MCF 10A (cell line): ENCODE measurements at regions not wholly inside any gene's neighbourhood (a gene's known extent, or its start where the extent isn't known, plus 50 kb on each side); places are given as distances from the start of the nearest gene placed in this dataset.

Experiments
- BruUV-seq: library from RNA; stranded (reverse); fragments of 400-500 nt; replicated peaks from 2 replicates; lab custom pipeline; 2021; lab: Mats Ljungman, UMichigan
- CTCF ChIA-PET: fragments of 300-600 bp; sonication (Branson Sonifier 250); formaldehyde crosslinking; extraction: SDS; loops from one replicate; lab custom pipeline; 2021; ENCODE audit warnings: antibody characterized with exemption, inconsistent platforms; lab: Yijun Ruan, JAX
- POLR2A ChIA-PET: fragments of 300-600, 350-650 bp; sonication (Branson Sonifier 250); formaldehyde crosslinking; extraction: SDS; loops from one replicate; lab custom pipeline; 2020; ENCODE audit warnings: antibody characterized with exemption, inconsistent platforms; lab: Yijun Ruan, JAX
- DNase-seq: peaks from one replicate; pipeline ENCODE4 v3.0.0-alpha.2; 2018; ENCODE audit not compliant: unreplicated experiment
- H3K27ac Mint-ChIP-seq: one replicate; pipeline ENCODE4 v1.8.0; 2022; ENCODE audit warnings: mild to moderate bottlenecking, low read depth, mixed read lengths; ENCODE audit not compliant: unreplicated experiment
- H3K27me3 Mint-ChIP-seq: one replicate; pipeline ENCODE4 v1.8.0; 2022; ENCODE audit warnings: mixed read lengths; ENCODE audit not compliant: insufficient read depth, unreplicated experiment
- H3K36me3 Mint-ChIP-seq: one replicate; pipeline ENCODE4 v1.8.0; 2022; ENCODE audit warnings: mild to moderate bottlenecking, moderate library complexity, mixed read lengths; ENCODE audit not compliant: insufficient read depth, unreplicated experiment
- H3K4me1 Mint-ChIP-seq: one replicate; pipeline ENCODE4 v1.8.0; 2022; ENCODE audit warnings: mixed read lengths; ENCODE audit not compliant: insufficient read depth, unreplicated experiment
- H3K4me3 Mint-ChIP-seq: one replicate; pipeline ENCODE4 v1.8.0; 2022; ENCODE audit warnings: mild to moderate bottlenecking, moderate library complexity, mixed read lengths; ENCODE audit not compliant: unreplicated experiment
- H3K9me3 Mint-ChIP-seq: one replicate; pipeline ENCODE4 v1.8.0; 2022; ENCODE audit warnings: mixed read lengths; ENCODE audit not compliant: unreplicated experiment
- CTCF ChIP-seq: fragments of 200-600 bp; IDR thresholded peaks from one replicate; pipeline ENCODE4 v1.8.0; 2022; ENCODE audit warnings: antibody characterized with exemption, mild to moderate bottlenecking; ENCODE audit not compliant: unreplicated experiment
- intact Hi-C: fragments of 100-400 bp; cut with micrococcal nuclease; formaldehyde crosslinking; loops from 2 replicates; pipeline ENCODE4 v1.14.1; 2022

- H3K9me3 Mint-ChIP-seq = no peaks in the 10 kb centered on the region
- no peaks in the 10 kb centered on the region for H3K4me1 Mint-ChIP-seq
- TF ChIP-seq CTCF = peak; percentile 8
- intact Hi-C loops = no loop called here
- BruUV-seq = no TSS peak
- no peak overlapping the region for H3K4me3 Mint-ChIP-seq
- peaks cover 29% of the 10 kb centered on the region for H3K36me3 Mint-ChIP-seq
- H3K27ac Mint-ChIP-seq = no peak overlapping the region
- CTCF ChIA-PET = interaction anchor here (1.3 kb wide), 1 partner anchor 18 kb away, joined by 4 read pairs; no protein-coding TSS in a partner anchor
- peak; percentile 41 for DNase-seq
- no peaks in the 10 kb centered on the region for H3K27me3 Mint-ChIP-seq
- POLR2A ChIA-PET = no interaction called here
Observed at GRCh38 chr16:27642756-27643155, 92.8 kb downstream of the KATNIP start.

GRCh38 chr16:27644165-27644564, 94.2 kb downstream of the KATNIP start:
- ChIA-PET CTCF (no interaction called here), POLR2A (no interaction called here)
- DNase-seq = no peak
- H3K27ac Mint-ChIP-seq = no peak overlapping the region
- no peak for TF ChIP-seq CTCF
- peaks cover 22% of the 10 kb centered on the region for H3K36me3 Mint-ChIP-seq
- H3K9me3 Mint-ChIP-seq = no peaks in the 10 kb centered on the region
- H3K4me1 Mint-ChIP-seq = no peaks in the 10 kb centered on the region
- H3K27me3 Mint-ChIP-seq = no peaks in the 10 kb centered on the region
- no TSS peak for BruUV-seq
- intact Hi-C loops = no loop called here
- H3K4me3 Mint-ChIP-seq = no peak overlapping the region

- Mint-ChIP-seq H3K27ac (no peak overlapping the region), H3K4me1 (no peaks in the 10 kb centered on the region), H3K27me3 (no peaks in the 10 kb centered on the region), H3K4me3 (no peak overlapping the region), H3K9me3 (no peaks in the 10 kb centered on the region), H3K36me3 (peaks cover 14% of the 10 kb centered on the region)
- ChIA-PET CTCF (interaction anchor here (1.0 kb wide), 1 partner anchor 327 kb away, joined by 4 read pairs; no protein-coding TSS in a partner anchor), POLR2A (interaction anchor here (0.6 kb wide), 1 partner anchor 19 kb away, joined by 3 read pairs; no protein-coding TSS in a partner anchor)
- no peak for DNase-seq
- no peak for TF ChIP-seq CTCF
- intact Hi-C loops = no loop called here
- BruUV-seq = no TSS peak
Observed at GRCh38 chr16:27645396-27645795, 95.5 kb downstream of the KATNIP start.

- BruUV-seq = no TSS peak
Observed at GRCh38 chr16:27646806-27647205, 96.9 kb downstream of the KATNIP start.

More at GRCh38 chr16:27646806-27647205, 96.9 kb downstream of the KATNIP start:
- H3K4me1 Mint-ChIP-seq = no peaks in the 10 kb centered on the region
- no peak overlapping the region for H3K4me3 Mint-ChIP-seq
- H3K27me3 Mint-ChIP-seq = no peaks in the 10 kb centered on the region
- H3K9me3 Mint-ChIP-seq = no peaks in the 10 kb centered on the region
- no peak overlapping the region for H3K27ac Mint-ChIP-seq
- peaks cover 14% of the 10 kb centered on the region for H3K36me3 Mint-ChIP-seq
- POLR2A ChIA-PET = no interaction called here
- intact Hi-C loops = no loop called here
- no peak for TF ChIP-seq CTCF
- peak; percentile 9 for DNase-seq
- CTCF ChIA-PET = no interaction called here
